HG03521 (cell line): ENCODE measurements at regions not wholly inside any gene's neighbourhood (a gene's known extent, or its start where the extent isn't known, plus 50 kb on each side); places are given as distances from the start of the nearest gene placed in this dataset.
"Not testable (repeated sequence)": the region's sequence is repeated elsewhere in the genome, so short reads cannot be mapped to it uniquely, and the experiment has no call there.

Experiments used
- ATAC-seq: cut with Tn5 transposase; IDR thresholded peaks from one replicate; pipeline ENCODE4 v1.9.1; 2021; ENCODE audit warnings: mild to moderate bottlenecking, moderate library complexity; ENCODE audit not compliant: unreplicated experiment

GRCh38 chr3:152658977-152659720 lies 175.8 kb upstream of the P2RY1 start:
- no peak for ATAC-seq

DNA sequence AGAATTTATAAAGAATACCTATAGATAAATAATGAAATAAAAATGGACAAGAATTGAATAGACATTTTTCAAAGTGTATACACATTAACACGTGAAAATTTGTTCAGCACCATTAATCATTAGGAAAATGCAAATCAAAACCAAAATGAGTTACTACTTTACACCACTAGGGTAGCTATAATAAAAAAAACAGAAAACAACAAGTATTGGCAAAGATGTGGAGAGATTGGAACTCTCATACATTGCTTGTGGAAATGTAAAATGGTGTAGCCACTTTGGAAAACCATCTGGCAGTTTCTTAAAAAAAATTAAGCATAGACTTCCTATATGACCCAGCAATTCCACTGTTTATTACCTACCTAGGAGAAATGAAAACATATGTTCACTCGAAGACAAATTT lies 172.8 kb upstream of the P2RY1 start:
- ATAC-seq: no peak

- ATAC-seq: no peak
These were observed 170.2 kb upstream of the P2RY1 start for GRCh38 chr3:152664766-152665165.

DNA sequence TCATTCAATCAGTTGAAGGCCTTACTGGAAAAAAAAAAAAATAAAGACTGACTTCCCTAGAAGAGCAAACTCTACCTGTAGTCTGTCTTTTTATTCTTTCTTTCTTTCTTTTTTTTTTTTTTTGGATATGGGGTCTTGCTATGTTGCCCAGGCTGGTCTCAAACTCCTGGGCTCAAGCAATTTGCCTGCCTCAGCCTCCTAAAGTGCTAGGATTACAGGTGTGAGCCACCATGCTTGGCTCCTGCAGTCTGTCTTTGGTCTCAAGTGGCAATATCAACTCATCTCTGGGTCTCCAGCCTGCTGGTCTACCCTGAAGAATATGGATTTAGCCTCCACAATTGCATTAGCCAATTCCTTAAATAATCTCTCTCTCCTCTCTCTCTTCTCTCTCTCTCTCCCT lies 167.7 kb upstream of the P2RY1 start:
- no peak for ATAC-seq

GRCh38 chr3:152669560-152669959 lies 165.4 kb upstream of the P2RY1 start:
- no peak for ATAC-seq

- no peak for ATAC-seq
These were observed 163.2 kb upstream of the P2RY1 start for GRCh38 chr3:152671446-152672319.

DNA sequence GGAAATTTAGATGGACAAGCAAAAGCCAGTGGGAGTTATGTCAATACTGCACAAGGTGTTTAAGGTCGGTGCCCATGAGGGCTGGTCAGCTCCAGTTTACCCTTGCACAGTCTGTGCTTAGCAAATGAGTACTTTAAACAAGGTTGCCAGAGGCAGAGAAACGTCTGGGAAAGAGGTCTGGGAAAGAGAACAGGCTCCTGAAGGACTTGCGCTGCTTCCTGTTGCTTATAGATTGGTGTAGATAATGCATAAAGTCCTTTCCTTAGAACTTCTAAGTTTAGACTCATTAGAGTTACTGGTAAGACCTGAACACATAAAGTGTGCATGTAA lies 162.6 kb upstream of the P2RY1 start:
- no peak for ATAC-seq

- no peak for ATAC-seq
These were observed 158.0 kb upstream of the P2RY1 start for GRCh38 chr3:152676810-152677379.

GRCh38 chr3:152677491-152677890 lies 157.4 kb upstream of the P2RY1 start:
- no peak for ATAC-seq

DNA sequence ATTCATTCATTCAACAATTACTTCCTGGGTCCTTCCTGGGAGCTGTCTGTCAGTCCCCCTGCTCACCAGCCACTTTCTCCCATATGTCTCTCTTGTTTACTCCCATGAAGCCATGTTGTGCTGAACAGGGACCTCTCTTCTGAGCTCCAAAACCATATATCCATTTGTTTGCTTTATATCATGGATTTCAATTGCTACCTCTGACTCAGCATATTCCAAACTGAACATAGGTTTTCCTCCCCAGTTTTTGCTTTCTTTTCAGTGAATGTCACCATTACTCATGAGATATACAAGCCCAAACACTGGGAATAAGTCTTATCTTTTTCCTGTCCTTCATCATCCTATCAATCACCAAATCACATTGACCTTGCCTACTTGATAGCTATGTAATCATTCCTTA lies 152.5 kb upstream of the P2RY1 start:
- no peak for ATAC-seq

- no peak for ATAC-seq
These were observed 151.4 kb upstream of the P2RY1 start for GRCh38 chr3:152683521-152683999.

DNA sequence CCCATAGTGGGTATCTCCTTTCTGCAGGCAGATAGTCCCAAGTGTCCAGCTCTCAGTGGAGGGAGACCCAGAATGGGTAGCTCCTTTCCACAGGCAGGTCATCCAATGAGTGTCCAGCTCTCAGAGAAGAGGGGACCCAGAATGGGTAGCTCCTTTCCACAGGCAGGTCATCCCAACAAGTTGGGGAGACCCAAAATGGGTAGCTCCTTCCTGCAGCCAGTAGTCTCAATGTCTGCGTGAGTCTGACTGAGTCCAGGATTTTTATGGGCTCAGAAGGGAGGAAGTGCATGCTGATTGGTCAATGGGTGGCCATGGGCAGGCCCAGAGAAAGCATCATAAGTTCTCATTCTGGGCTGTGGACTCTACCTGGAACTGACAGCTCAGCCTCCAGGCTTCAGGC lies 150.7 kb upstream of the P2RY1 start:
- no peak for ATAC-seq

DNA sequence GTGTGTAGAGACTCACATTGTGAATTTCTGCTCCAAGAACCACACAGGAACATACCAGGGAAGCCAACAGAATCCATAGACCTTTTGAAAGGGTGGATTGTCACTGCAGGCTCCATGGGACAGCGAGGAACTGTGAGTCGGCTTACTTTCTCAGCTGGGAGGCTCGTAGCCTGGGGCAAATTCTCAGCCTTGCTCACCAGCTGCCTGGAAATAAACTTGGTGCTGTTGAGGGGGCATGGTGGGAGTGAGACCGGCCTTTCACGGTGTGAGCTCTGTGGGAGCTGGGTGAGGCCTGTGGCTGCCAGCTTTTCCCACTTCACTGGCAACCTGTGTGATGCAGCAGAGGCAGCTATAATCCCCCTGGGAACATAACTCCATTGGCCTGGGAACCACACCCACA lies 146.6 kb upstream of the P2RY1 start:
- no peak for ATAC-seq

GRCh38 chr3:152692326-152692725 lies 142.6 kb upstream of the P2RY1 start:
- ATAC-seq: not testable (repeated sequence)

DNA sequence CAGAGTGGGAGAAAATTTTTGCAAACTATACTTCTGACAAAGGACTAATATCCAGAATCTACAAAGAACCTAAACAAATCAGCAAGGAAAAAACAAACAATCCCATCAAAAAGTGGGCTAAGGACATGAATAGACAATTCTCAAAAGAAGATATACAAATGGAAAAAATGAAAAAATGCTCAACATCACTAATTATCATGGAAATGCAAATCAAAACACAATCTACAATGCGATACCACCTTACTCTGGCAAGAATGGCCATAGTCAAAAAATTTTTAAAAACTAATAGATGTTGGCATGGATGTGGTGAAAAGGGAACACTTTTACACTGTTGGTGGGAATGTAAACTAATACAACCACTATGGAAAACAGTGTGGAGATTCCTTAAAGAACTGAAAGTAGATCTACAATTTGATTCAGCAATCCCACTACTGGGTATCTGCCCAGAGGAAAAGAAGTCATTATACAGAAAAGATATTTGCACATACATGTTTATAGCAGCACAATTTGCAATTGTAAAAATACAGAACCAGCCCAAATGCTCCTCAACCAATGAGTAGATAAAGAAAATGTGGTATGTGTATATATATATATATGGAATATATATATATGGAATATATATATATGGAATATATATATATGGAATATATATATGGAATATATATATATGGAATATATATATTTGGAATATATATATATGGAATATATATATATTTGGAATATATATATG lies 141.2 kb upstream of the P2RY1 start:
- ATAC-seq: not testable (repeated sequence)

GRCh38 chr3:152695840-152696239 lies 139.1 kb upstream of the P2RY1 start:
- no peak for ATAC-seq

GRCh38 chr3:152696962-152697361 lies 138.0 kb upstream of the P2RY1 start:
- no peak for ATAC-seq

GRCh38 chr3:152703245-152703890 lies 131.6 kb upstream of the P2RY1 start:
- no peak for ATAC-seq

- ATAC-seq: no peak
These were observed 127.8 kb upstream of the P2RY1 start for GRCh38 chr3:152706991-152707713.

GRCh38 chr3:152709659-152710058 lies 125.3 kb upstream of the P2RY1 start:
- ATAC-seq: no peak
